ENCODE measurements at regions not wholly inside any gene's neighbourhood (a gene's known extent, or its start where the extent isn't known, plus 50 kb on each side); places are given as distances from the start of the nearest gene placed in this dataset.

- Histone ChIP-seq H3K79me2 (ENCODE audit: control insufficient read depth, insufficient read depth, low read length) (no peaks in the 10 kb centered on the region), H3K4me1 (ENCODE audit: control insufficient read depth, extremely low read depth, insufficient read depth, low read length) (peaks cover under 1% of the 10 kb centered on the region), H3K27me3 (ENCODE audit: control insufficient read depth in 2 of 2, insufficient read depth in 2 of 2, low read length in 2 of 2) (peaks cover 0 to 4% of the 10 kb centered on the region in 2 experiments), H2AFZ (ENCODE audit: low read depth, low read length) (no peak overlapping the region), H4K20me1 (replicated peaks; ENCODE audit: control insufficient read depth, extremely low read depth, insufficient read depth, low read length) (no peaks in the 10 kb centered on the region), H3K27ac (ENCODE audit: insufficient read depth, low read depth, low read length) (no peak overlapping the region), H3K9me1 (replicated peaks; ENCODE audit: control insufficient read depth, extremely low read depth, insufficient read depth, low read length) (no peaks in the 10 kb centered on the region), H3K9ac (replicated peaks; ENCODE audit: extremely low read depth, insufficient read depth, low read length) (no peak overlapping the region), H3K4me3 (replicated peaks in 1 of 3; ENCODE audit: insufficient read depth in 1 of 3, low read depth in 1 of 3, low read length in 3 of 3) (no peak overlapping the region), H3K4me2 (ENCODE audit: insufficient read depth, low read length) (no peak overlapping the region), H3K36me3 (ENCODE audit: control insufficient read depth in 2 of 2, extremely low read depth in 1 of 2, insufficient read depth in 2 of 2, low read length in 2 of 2) (no peaks in the 10 kb centered on the region), H3K9me3 (replicated peaks; ENCODE audit: control insufficient read depth, insufficient read depth, low read length) (no peaks in the 10 kb centered on the region)
- CTCF ChIA-PET: no interaction called here
- no peak for TF ChIP-seq FOS (IDR thresholded peaks at IDR 0.05; ENCODE audit: borderline replicate concordance, insufficient read depth, low read length)
- no peak for TF ChIP-seq GATA2 (IDR thresholded peaks at IDR 0.05; ENCODE audit: insufficient read depth, insufficient read length, low read depth, low read length)
- no peak for TF ChIP-seq JUN (IDR thresholded peaks at IDR 0.05; ENCODE audit: borderline replicate concordance, insufficient read depth, insufficient read length, low read depth)
- TF ChIP-seq POLR2AphosphoS5 (IDR thresholded peaks at IDR 0.05; ENCODE audit: insufficient read depth, low read depth, low read length): no peak
- no peak for TF ChIP-seq CTCF (IDR thresholded peaks at IDR 0.05; ENCODE audit: extremely low read depth in 1 of 2, insufficient read depth in 1 of 2, low read depth in 1 of 2, low read length in 2 of 2)
- TF ChIP-seq, protein P1, sequence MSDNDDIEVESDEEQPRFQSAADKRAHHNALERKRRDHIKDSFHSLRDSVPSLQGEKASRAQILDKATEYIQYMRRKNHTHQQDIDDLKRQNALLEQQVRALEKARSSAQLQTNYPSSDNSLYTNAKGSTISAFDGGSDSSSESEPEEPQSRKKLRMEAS (IDR thresholded peaks at IDR 0.05; ENCODE audit: insufficient read depth, insufficient read length): no peak
- no peak for TF ChIP-seq EZH2 (IDR thresholded peaks at IDR 0.05; ENCODE audit: borderline replicate concordance, low read depth, low read length, severe bottlenecking)
- no peak for TF ChIP-seq MYC (IDR thresholded peaks at IDR 0.05; ENCODE audit: low read depth, low read length)
- no peak for TF ChIP-seq POLR2A (IDR thresholded peaks at IDR 0.05; ENCODE audit: low read depth, low read length)
- DNase-seq (ENCODE audit: low read depth, low spot score) (no peak), FAIRE-seq (no peak)
- POLR2A ChIA-PET: no interaction called here
- BruUV-seq (replicated peaks): no TSS peak
- intact Hi-C loops (cut with micrococcal nuclease): no loop called here
- dilution Hi-C loops (cut with MboI; ENCODE audit: extremely low pct_ligation_motif_present, low sequenced_read_pairs): no loop called here
Measured at GRCh38 chr15:81497238-81497637, 123.2 kb upstream of the TMC3 start.
